Body of pancreas (tissue), 4 donors: ENCODE measurements at regions not wholly inside any gene's neighbourhood (a gene's known extent, or its start where the extent isn't known, plus 50 kb on each side); places are given as distances from the start of the nearest gene placed in this dataset.

ENCODE experiments used
- ATAC-seq: fragments of 150-250 bp; one replicate; pipeline ENCODE4 v1.9.1; 2016
- DNase-seq, 4 donors: peaks; one replicate each; pipeline ENCODE4 v3.0.0-alpha.2; 2019
- H3K27ac ChIP-seq, 4 donors: fragments of 200-600 bp; sonication (generic); 1 replicate in 3 of 4; 2 replicates in 1 of 4; pipeline versions ENCODE4 v1.5.1 to v1.6.1; 2016 to 2019; ENCODE audit warnings: mild to moderate bottlenecking in 1 of 4, mixed read lengths in 1 of 4, moderate library complexity in 1 of 4
- H3K27me3 ChIP-seq, 2 donors: fragments of 200-600 bp; sonication (generic); one replicate each; pipeline ENCODE4 v1.6.0; 2016; ENCODE audit warnings: mild to moderate bottlenecking in 1 of 2
- H3K36me3 ChIP-seq, 2 donors: fragments of 200-600 bp; sonication (generic); replicated peaks in 1 of 2; 2 replicates each; pipeline ENCODE4 v1.5.1; 2016; ENCODE audit warnings: low read depth in 2 of 2; ENCODE audit not compliant: insufficient read depth in 1 of 2
- H3K4me1 ChIP-seq: fragments of 200-600 bp; sonication (generic); one replicate; pipeline ENCODE4 v1.6.0; 2016
- H3K4me3 ChIP-seq, 2 donors: fragments of 200-600 bp; sonication (generic); 1 replicate in 1 of 2; 2 replicates in 1 of 2; pipeline ENCODE4 v1.5.1; 2016 to 2019
- H3K9me3 ChIP-seq, 3 donors: fragments of 200-600 bp; sonication (generic); 1 replicate in 2 of 3; 2 replicates in 1 of 3; pipeline ENCODE4 v1.5.1; 2016
- CTCF ChIP-seq, 7 experiments: fragments of 450-650 bp in 4 of 7; fragments of 200-600 bp in 3 of 7; sonication (generic) in 3 of 7; IDR thresholded peaks; one replicate each; pipeline ENCODE4 v1.5.1; 2016 to 2019; ENCODE audit warnings: antibody characterized with exemption in 7 of 7
- POLR2A ChIP-seq, 3 donors: fragments of 450-650 bp; IDR thresholded peaks; one replicate each; pipeline ENCODE4 v1.6.1; 2016; ENCODE audit warnings: antibody characterized with exemption in 3 of 3, mild to moderate bottlenecking in 2 of 3
- WGBS, 2 donors: methylation state at CpG; one replicate each; pipeline ENCODE4 v1.1.5; 2017; 5-methylcytosine and 5-hydroxymethylcytosine counted together
- intact Hi-C: fragments of 100-400 bp; cut with DNase I; formaldehyde crosslinking; loops from one replicate; pipeline ENCODE4 v1.15.1; 2023

GRCh38 chr17:65370669-65371131 lies 190.7 kb downstream of the AXIN2 start:
- Histone ChIP-seq H3K36me3 (no peaks in the 10 kb centered on the region), H3K4me1 (peaks cover 20% of the 10 kb centered on the region), H3K4me3 (no peak overlapping the region), H3K9me3 (no peaks in the 10 kb centered on the region), H3K27ac (peak overlapping the region in 3 of 4 donors; percentile 30 to 56 (median 42)), H3K27me3 (no peaks in the 10 kb centered on the region)
- 21 to 26% methylated on average over 6 to 15 of the region's 15 CpGs for WGBS, 2 donors
- intact Hi-C loops = no loop called here
- ATAC-seq = peak; percentile 82
- peak; percentile 36 to 66 (median 52) for DNase-seq
- TF ChIP-seq POLR2A (IDR thresholded peaks at IDR 0.05) = peak in 2 of 3 donors; percentile 13 to 16
- no peak for TF ChIP-seq CTCF (IDR thresholded peaks at IDR 0.05)

- TF ChIP-seq POLR2A (IDR thresholded peaks at IDR 0.05) = no peak
- no peak for TF ChIP-seq CTCF (IDR thresholded peaks at IDR 0.05)
- no peak overlapping the region for H3K4me3 ChIP-seq
- no peak for DNase-seq
- intact Hi-C loops = no loop called here
- no peak for ATAC-seq
- H3K9me3 ChIP-seq = no peaks in the 10 kb centered on the region
- no peaks in the 10 kb centered on the region for H3K36me3 ChIP-seq
- H3K27me3 ChIP-seq = no peaks in the 10 kb centered on the region
- peaks cover 13% of the 10 kb centered on the region for H3K4me1 ChIP-seq
- WGBS, 2 donors = 81 to 84% methylated on average over 4 of the region's 4 CpGs
- H3K27ac ChIP-seq = no peak overlapping the region
Observed at GRCh38 chr17:65368341-65368740, 193.1 kb downstream of the AXIN2 start.

GRCh38 chr17:65366102-65366844 lies 195.2 kb downstream of the AXIN2 start:
- Histone ChIP-seq H3K27me3 (no peaks in the 10 kb centered on the region), H3K4me3 (no peak overlapping the region), H3K4me1 (peaks cover 8% of the 10 kb centered on the region), H3K27ac (peak overlapping the region in 1 of 4 donors; percentile 6), H3K9me3 (no peaks in the 10 kb centered on the region), H3K36me3 (no peaks in the 10 kb centered on the region)
- ATAC-seq (no peak), DNase-seq (no peak)
- WGBS, 2 donors = 78 to 86% methylated on average over 11 to 15 of the region's 15 CpGs
- TF ChIP-seq POLR2A (IDR thresholded peaks at IDR 0.05) = no peak
- no peak for TF ChIP-seq CTCF (IDR thresholded peaks at IDR 0.05)
- intact Hi-C loops = no loop called here

- no peak for TF ChIP-seq CTCF (IDR thresholded peaks at IDR 0.05)
- TF ChIP-seq POLR2A (IDR thresholded peaks at IDR 0.05) = no peak
- Histone ChIP-seq H3K36me3 (no peaks in the 10 kb centered on the region), H3K4me1 (peaks cover under 1% of the 10 kb centered on the region), H3K4me3 (no peak overlapping the region), H3K9me3 (no peaks in the 10 kb centered on the region), H3K27ac (peak overlapping the region in 2 of 4 donors; percentile 12 to 25), H3K27me3 (no peaks in the 10 kb centered on the region)
- DNase-seq = peak in 1 of 4 donors; percentile 11
- WGBS, 2 donors = 44 to 45% methylated on average over 11 of the region's 11 CpGs
- intact Hi-C loops = no loop called here
- ATAC-seq = peak; percentile 18
Observed at GRCh38 chr17:65365169-65365568, 196.3 kb downstream of the AXIN2 start.

GRCh38 chr17:65364438-65364837 lies 197.0 kb downstream of the AXIN2 start:
- H3K4me3 ChIP-seq = no peak overlapping the region
- H3K36me3 ChIP-seq = no peaks in the 10 kb centered on the region
- H3K9me3 ChIP-seq = no peaks in the 10 kb centered on the region
- no peak overlapping the region for H3K27ac ChIP-seq
- intact Hi-C loops = no loop called here
- H3K27me3 ChIP-seq = no peaks in the 10 kb centered on the region
- no peaks in the 10 kb centered on the region for H3K4me1 ChIP-seq
- no peak for TF ChIP-seq POLR2A (IDR thresholded peaks at IDR 0.05)
- TF ChIP-seq CTCF (IDR thresholded peaks at IDR 0.05) = no peak
- DNase-seq (no peak), ATAC-seq (no peak)
- 71% methylated on average over 7 of the region's 7 CpGs for WGBS, 2 donors
